ENCODE measurements at regions not wholly inside any gene's neighbourhood (a gene's known extent, or its start where the extent isn't known, plus 50 kb on each side); places are given as distances from the start of the nearest gene placed in this dataset.

- Histone ChIP-seq H3K36me3 (no peaks in the 10 kb centered on the region), H3K9me3 (no peaks in the 10 kb centered on the region), H3K27me3 (peaks cover 0 to 7% (median 0%) of the 10 kb centered on the region in 9 donors), H3K4me1 (no peaks in the 10 kb centered on the region), H3K27ac (no peak overlapping the region), H3K4me3 (no peak overlapping the region)
- 81 to 89% (median 88%) methylated on average over 4 of the region's 4 CpGs for WGBS, 4 donors
- no peak for DNase-seq
- intact Hi-C loops (cut with DNase I) = no loop called here
- no peak for TF ChIP-seq POLR2A (IDR thresholded peaks at IDR 0.05)
- TF ChIP-seq CTCF (IDR thresholded peaks at IDR 0.05) = no peak
- ATAC-seq = no peak
These were observed 326.1 kb downstream of the STIM2 start for GRCh38 chr4:27186710-27187109.

GRCh38 chr4:27187786-27188185 is 327.1 kb downstream of the STIM2 start:
- WGBS, 4 donors = 80 to 84% (median 82%) methylated on average over 2 of the region's 2 CpGs
- no peak for DNase-seq
- no peak for TF ChIP-seq POLR2A (IDR thresholded peaks at IDR 0.05)
- no peak for TF ChIP-seq CTCF (IDR thresholded peaks at IDR 0.05)
- H3K4me3 ChIP-seq = no peak overlapping the region
- intact Hi-C loops (cut with DNase I) = no loop called here
- no peaks in the 10 kb centered on the region for H3K9me3 ChIP-seq
- H3K4me1 ChIP-seq = no peaks in the 10 kb centered on the region
- H3K27ac ChIP-seq = no peak overlapping the region
- H3K36me3 ChIP-seq = no peaks in the 10 kb centered on the region
- H3K27me3 ChIP-seq = peaks cover 0 to 7% (median 0%) of the 10 kb centered on the region in 9 donors
- no peak for ATAC-seq

GRCh38 chr4:27189683-27190082 is 329.0 kb downstream of the STIM2 start:
- H3K36me3 ChIP-seq = no peaks in the 10 kb centered on the region
- ATAC-seq (no peak), DNase-seq (no peak)
- intact Hi-C loops (cut with DNase I) = no loop called here
- H3K4me1 ChIP-seq = no peaks in the 10 kb centered on the region
- H3K27me3 ChIP-seq = peaks cover 0 to 7% (median 0%) of the 10 kb centered on the region in 9 donors
- TF ChIP-seq POLR2A (IDR thresholded peaks at IDR 0.05) = no peak
- TF ChIP-seq CTCF (IDR thresholded peaks at IDR 0.05) = no peak
- no peak overlapping the region for H3K4me3 ChIP-seq
- 61 to 71% (median 68%) methylated on average over 6 of the region's 6 CpGs for WGBS, 4 donors
- no peak overlapping the region for H3K27ac ChIP-seq
- H3K9me3 ChIP-seq = no peaks in the 10 kb centered on the region

- 7 to 32% (median 22%) methylated on average over 1 of the region's 1 CpG for WGBS, 4 donors
- no peak for ATAC-seq
- peaks cover 0 to 7% (median 0%) of the 10 kb centered on the region in 9 donors for H3K27me3 ChIP-seq
- TF ChIP-seq POLR2A (IDR thresholded peaks at IDR 0.05) (no peak), CTCF (IDR thresholded peaks at IDR 0.05) (no peak)
- H3K36me3 ChIP-seq = no peaks in the 10 kb centered on the region
- H3K4me1 ChIP-seq = no peaks in the 10 kb centered on the region
- DNase-seq = no peak
- no peak overlapping the region for H3K4me3 ChIP-seq
- no peaks in the 10 kb centered on the region for H3K9me3 ChIP-seq
- H3K27ac ChIP-seq = no peak overlapping the region
- intact Hi-C loops (cut with DNase I) = no loop called here
These were observed 331.0 kb downstream of the STIM2 start for GRCh38 chr4:27191592-27191991.

Measured in heart left ventricle (tissue), 16 donors.